GM21528 (cell line): ENCODE measurements at regions not wholly inside any gene's neighbourhood (a gene's known extent, or its start where the extent isn't known, plus 50 kb on each side); places are given as distances from the start of the nearest gene placed in this dataset.
"Not testable (repeated sequence)": the region's sequence is repeated elsewhere in the genome, so short reads cannot be mapped to it uniquely, and the experiment has no call there.

Experiments
- ATAC-seq: cut with Tn5 transposase; IDR thresholded peaks from one replicate; pipeline ENCODE4 v1.9.1; 2021; ENCODE audit warnings: mild to moderate bottlenecking, moderate library complexity; ENCODE audit not compliant: unreplicated experiment, low FRiP score

DNA sequence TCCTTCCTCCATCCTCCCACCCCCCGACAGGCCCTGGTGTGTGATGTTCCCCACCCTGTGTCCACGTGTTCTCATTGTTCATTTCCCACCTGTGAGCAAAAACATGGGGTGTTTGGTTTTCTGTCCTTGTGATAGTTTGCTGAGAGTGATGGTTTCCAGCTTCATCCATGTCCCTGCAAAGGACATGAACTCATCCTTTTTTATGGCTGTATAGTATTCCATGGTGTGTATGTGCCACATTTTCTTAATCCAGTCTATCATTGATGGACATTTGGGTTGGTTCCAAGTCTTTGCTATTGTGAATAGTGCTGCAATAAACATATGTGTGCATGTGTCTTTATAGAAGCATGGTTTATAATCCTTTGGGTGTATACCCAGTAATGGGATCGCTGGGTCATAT is 587.6 kb downstream of the EDEM1 start:
- ATAC-seq = not testable (repeated sequence)

DNA sequence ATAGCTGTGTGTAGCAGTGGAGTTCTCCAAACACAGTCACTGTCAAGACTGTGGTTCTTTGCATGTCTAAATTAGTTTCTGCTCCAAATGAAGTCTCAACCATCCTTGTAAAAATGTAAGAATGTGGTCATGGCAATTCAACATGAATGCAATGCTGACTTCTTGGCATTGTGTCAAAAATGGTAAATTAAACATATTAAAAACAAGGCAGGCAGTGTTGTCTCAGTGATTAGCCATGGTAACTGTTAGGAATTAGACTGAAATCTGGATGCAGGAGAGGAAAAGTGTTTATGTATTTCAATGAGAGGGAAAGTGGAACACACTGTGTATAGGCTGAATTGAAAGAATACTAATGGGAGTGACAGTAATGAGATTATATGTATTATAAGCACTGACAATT is 597.2 kb downstream of the EDEM1 start:
- ATAC-seq = no peak

DNA sequence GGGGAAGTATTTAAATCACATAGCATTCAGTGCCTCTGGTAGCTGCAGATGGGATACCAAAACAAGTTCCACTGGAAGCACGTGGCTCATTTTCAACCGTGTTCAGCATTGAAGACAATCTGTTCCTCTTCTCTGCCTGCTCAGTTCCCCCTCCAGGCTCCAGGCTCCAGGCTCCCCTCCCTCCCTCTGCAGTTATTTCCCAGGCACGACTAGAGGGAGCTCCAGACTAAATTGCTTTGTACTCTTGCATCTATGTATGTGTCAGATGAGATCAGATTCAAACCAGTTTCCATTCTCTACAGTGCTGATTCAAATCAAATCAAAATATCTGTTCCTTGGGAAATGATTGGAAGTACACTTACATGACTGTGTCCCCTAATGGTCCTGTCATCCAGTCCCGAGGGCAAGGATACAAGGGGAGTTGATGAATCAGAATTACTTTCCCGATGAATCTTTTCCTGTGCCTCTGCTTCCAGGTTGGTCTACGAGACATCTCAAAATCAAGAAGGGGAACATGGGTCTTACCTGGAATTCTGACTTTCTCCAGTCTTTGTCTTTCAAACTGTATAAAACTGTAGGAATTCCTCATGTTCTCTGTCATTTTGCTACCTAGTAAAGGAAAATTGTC is 600.5 kb downstream of the EDEM1 start:
- ATAC-seq = no peak

DNA sequence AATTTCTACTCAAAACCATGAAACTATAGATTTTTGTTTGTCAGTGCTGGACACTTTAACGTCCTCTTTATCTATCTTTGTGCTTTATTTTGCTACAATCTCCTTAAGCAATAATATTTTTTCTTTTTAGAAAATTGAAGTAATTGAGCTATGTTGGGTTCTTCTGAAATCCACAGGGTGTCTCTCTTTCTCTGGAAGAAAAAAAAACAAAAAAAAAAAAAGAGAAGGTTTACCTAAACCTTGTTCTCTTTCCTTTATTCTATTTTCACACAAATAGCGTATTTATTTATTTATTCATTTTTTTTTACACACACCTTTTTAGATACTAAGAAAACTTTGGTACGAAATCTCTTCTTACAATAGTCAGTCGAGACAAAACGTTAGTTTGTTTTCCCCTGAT is 601.0 kb downstream of the EDEM1 start:
- no peak for ATAC-seq

DNA sequence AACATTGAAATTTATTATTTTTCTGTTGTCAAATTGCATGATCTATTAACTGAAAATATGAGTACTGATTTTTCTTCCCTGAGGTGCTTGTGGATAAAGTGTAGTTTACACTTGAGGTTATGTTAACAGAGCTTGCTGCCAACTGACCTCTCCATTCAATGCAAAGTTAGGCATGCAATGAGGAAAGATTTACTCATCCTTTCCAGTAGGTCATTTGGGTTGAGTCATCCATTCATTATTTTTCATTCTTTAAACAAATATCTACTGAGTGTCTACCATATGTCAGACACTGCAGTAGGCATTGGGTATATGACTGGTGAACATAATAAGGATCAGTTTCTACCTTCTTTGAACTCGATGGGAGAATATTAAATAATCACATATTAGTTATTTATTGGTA is 604.1 kb downstream of the EDEM1 start:
- ATAC-seq = no peak

DNA sequence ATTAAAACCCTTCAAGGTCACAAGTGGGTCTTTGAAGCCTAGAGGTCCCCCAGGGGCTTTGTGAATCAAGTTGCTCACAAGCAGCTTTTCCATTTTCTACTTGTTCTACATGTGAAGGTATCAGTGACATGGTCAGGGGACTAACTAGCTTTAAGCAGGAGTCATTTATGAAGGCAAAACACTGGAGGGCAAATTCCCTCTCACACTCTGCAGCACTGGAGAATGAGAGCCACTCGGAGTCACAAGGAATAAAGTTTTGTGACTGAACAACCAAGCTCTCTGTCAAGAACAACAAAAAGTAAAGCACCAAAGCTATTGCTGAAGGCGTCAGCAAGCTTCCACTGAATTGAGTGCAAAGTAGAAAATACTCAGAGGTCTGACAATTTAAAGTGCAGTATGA is 609.0 kb downstream of the EDEM1 start:
- ATAC-seq = no peak

DNA sequence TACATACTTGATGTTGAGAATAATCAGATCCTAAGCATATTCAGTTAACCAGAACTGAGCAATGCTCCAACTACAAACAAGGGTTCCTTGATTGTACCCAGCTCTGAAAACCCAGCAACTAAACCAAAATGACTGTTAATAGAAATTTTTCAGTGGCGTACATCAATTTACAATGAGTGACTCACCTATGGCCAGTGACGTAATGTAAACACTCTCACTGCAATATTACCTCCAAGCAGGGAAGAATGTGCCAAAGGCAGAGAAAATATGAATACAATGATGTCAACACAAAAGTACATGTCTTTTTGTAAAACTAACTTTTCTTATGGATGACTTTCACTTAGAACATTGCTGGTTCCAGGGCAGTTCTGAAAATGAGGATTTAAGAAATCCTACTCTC is 611.3 kb downstream of the EDEM1 start:
- no peak for ATAC-seq

DNA sequence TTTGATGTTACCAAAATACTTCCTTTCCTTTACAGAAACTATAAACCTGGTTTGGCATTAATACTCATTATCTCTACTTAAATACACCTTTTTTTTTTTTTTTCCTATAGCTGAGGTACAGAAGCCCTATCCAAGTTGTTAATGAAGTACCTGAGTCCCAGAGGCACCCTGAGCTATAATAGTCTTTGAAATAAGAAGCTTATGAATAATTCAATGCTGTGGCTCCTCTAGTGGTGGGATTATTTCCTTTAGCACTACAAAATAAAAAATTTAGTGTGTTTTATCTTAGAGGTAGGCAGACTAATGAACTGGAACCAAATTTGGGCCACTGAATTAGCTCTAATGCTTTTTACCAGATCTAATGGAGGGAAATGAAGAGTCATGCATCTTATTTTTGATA is 611.9 kb downstream of the EDEM1 start:
- ATAC-seq = no peak

DNA sequence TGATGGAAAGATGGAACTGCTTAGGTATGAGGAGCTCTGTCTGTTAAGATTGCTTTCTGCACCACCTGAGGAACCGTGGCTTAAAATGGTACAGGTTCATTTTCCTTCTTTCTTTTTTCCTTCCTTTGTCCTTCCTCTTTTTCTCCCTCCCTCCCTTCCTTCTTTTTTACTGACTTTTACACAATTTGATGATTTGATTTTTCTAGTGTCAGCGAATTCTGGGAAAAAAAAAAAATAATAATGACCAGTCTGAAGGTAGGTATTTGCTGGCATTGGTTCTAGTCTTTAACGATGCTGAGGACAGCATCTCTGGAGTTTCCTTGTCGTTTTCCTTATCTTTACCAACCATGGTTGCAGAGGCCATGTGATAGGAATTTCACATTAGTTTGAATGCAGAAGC is 613.5 kb downstream of the EDEM1 start:
- ATAC-seq = no peak

DNA sequence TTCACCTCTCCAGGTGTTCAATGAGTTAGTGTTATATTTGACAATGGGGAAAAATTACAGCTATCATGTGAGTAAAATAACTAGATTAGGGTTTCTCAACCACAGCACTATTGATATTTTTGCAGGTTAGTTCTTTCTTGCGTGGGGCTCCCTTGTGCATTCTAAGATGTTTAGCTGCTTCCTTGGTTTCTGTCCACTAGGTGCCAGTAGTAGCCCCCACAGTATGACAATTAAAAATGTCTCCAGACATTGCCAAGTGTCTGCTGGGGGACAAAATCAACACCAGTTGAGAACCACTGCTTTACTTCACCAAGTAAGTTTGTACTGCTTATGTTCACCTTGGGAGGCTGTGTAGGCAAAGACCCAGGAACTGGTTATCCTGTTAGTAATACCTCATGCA is 618.7 kb downstream of the EDEM1 start:
- ATAC-seq = no peak

DNA sequence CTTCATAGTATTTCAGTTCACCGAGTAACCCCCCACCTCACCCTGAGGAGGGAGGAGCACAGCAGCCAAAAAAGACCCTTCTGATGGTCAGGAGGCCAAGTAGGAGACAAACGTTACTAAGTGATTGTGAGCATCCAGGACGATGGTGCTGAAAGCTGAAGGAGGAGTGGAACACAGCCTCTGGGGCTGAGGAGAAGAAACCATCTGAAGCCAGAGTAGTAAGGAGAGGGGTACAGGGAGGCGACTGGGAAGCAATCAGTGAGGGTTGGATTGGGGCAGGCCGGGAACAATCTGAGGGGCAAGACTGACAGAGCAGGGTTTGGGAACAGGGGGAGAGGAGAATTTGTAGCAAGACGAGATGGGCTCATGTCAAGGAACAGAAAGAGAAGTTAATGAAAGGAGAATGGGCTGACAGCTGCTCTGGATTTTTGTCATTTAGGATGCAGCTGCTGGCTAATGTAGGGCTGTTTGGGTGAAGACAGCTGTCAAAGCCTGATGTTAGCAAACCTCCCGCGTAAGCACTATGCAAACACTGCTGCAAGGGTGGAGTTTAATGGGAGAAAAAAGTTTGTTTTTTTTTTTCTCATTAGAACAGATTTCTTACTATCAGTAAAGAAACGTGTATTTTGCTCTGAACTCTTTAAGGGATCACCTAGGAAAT is 622.2 kb downstream of the EDEM1 start:
- no peak for ATAC-seq

DNA sequence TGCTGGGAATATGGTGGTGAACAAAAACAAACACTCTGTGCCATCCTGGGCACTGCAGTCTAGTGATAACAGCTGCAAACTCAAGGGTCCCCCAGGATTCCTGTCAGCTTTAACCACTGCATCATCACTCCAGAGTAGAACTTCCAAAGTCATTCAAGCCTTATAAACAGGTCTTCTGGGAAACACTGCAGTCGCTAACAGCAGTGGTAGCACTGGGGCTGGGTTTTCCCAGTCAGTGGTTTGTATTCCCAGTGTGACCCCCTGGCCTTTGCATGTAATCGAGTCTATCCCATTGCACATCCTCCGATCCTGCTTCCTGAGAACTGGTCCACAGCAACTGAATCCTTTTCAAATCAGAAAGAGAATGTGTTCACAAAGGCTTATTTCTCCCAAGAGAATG is 623.5 kb downstream of the EDEM1 start:
- no peak for ATAC-seq

DNA sequence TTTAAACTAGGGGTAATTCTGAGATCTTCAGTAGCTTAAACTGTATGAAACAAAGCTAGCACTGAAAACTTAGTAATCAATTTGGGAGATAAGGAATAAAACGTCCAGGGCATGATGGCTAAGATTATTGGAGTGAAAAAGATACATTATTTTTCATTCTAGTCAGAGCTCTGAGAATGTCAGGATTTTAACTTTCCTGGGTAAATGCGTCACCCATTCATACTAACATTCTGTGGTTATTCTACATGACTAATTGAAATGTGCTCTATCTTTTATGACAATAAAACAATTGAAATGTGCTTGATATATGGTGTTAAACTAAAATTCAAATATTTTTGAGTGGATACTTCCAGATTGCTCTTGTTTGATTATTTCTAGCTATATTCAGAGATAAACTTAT is 626.0 kb downstream of the EDEM1 start:
- no peak for ATAC-seq

DNA sequence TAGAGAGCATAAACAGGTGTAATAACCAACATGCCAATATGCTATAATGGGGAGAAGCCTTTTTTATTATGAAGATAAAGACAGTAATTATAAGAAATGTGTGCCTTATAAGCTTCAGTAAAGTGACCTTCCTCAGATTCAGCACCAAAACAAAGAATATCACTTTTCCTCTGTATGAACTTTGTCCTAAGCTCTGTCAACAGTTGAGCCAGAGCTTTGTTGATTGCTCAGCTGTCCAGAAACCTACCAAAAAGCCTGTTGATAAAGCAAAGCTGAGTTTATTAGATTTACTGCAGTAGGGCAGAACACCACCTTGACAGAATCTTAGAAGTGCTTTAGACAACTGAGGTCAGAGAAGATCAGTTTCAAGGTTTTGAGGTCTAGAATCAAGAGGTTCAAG is 635.3 kb downstream of the EDEM1 start:
- no peak for ATAC-seq

DNA sequence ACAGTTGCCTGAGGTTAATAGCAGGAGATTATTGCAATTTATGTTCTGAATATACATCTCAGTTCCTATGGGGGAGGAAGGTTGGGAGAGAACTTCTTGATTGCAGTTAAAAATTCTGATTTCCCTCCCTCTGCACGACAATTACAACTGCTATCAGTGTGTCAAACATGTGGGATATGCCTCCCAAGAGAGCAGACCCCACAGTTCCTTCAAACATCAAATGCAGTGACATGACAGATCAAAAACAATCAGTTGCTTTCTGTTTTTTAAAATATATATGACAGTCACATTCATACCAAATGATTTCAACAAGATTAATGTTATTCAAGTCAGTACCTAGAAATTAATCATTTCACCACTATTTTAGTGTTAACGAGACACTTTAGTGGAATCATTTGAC is 639.0 kb downstream of the EDEM1 start:
- no peak for ATAC-seq

DNA sequence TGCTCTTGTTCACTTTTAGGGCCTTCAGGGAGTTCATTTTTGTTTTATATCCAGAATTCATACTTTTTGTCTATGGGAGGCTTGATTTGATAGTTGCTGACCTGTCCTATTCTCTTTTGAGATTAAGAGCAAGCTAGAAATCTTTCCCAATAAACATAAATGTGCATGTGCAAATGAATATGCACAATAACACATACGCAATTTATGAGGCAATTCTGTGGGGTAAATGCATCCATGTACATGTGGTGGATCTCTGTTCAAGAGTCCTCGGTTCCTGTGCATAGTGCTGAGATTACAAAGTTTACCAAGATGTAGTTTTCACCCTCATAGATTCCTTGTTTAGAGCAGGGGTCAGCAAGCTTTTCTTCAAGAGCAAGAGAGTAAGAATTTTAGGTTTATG is 640.7 kb downstream of the EDEM1 start:
- no peak for ATAC-seq

DNA sequence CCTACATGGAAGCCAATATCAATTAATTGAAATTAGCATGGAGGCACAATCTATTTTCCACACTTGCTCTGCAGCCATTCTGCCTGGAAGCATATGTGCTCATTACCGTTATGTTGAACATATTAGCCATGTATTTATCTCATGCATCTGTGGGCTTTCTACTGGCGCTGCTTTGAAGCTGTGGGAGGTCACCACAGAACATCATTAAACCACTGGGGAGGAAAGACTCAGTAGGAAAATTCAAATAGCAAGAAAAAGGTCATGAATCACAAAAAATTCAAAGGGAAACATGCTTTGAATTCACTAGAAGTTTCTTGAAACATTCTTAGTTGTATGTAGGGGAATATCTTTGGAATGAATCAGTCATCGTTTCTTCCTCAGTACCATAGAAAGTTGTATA is 652.5 kb downstream of the EDEM1 start:
- ATAC-seq = no peak

DNA sequence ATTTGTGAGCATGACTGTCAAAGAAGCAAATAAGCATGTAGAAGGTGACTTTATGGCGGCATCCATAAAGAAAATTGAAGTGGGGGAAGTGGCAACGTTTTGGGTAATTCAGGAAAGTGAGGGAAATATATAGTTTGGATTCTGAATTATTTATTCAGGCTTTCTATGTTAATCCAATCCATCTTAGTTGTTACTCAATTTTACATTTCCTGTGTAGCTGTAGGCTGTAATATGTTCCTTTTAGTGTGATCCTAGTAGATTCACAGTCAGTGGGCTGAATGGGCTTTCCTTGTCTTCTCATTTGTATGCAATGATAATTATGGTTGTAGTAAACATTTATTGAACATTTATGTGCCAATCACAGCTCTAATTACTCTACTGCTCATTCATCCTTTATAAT is 654.1 kb downstream of the EDEM1 start:
- no peak for ATAC-seq

DNA sequence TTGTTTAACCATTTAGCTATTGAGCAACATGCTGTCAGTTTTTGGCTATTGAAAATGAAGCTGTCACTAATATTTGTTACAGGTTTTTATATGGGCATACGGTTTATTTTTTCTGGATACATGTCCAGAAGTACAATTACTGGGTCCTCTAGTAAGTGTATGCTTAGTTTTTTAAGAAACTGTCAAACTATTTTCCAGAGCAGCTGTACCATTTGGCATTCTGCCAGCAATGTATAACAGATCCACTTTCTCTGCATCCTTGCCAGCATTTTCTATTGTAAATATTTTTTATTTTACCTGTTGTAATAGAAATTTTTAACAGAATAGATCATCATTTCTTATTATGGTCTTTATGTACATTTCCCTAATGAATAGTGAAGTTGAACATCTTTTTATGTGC is 658.8 kb downstream of the EDEM1 start:
- ATAC-seq = no peak

DNA sequence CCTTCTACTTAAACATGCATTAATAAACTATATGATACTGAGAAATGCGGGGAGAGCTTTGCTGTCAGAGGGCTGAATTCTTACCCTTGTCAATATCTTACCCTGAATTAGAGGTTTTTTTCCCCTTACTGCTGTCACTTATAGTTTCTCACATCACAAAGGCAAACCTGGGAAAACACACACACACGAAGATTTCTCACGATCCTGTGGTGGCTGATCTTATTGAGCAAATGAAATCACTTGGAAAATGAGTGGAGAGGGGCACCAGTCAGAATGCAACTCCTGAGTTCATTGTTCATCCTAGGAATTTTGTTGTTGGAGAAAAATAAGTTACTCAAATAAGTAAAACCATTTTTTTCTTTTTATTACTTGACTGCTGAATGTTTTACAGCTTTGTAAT is 673.6 kb downstream of the EDEM1 start:
- no peak for ATAC-seq

DNA sequence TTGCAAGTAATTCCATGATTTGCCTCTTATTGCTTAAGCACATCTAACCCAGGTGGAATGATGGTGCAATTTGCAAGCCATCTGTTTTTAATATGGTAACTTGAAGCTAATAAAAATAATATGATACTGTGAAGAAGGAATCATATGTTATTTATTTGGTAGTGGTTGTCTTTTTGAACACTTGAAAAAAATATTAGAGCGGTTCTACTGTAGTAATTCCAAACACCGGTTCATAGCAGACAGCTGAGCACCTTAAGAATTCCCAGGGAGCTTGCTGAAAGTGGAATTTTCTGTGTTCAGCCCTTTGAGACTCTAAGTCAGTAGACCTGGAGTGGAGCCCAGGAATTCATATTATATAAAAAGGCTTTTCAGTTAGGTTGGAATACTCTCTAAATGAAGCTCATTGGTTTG is 687.4 kb downstream of the EDEM1 start:
- ATAC-seq = no peak

DNA sequence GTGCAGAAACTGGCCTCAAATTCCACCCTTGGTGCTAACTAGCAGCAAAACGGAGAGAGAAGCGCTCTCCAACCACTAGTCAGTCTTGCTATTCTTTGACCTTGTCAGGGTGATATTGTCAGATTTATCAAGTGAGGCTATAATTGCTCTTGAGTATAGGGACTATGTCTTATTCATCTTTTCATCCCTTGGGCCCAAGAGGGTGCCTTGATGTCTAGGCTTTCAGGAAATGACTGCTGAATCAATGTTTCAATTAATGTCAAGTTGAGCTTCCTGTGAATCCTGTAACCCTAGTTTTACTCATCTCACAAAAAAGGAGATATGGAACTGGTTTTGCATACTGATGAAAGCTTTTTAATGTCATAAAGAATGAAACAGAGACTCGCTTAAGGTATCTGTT is 701.3 kb downstream of the EDEM1 start:
- ATAC-seq = no peak

DNA sequence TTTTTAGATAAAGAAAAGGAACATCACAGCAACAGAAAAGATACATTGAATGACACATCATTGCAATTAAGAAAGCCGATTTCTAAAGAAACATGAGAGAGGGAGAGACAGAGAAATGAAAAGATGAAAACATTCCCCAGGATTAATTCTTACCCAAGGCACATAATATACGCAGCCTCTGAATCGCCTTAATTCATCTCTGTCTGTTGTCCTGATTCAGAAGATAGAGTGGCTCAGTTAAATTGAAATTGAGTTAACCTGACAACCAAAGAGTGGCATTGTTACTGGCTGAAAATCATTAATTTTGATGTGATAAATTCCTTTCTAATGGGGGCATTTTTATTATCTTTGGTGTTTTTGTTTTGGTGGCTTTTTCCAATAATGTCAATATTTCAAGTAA is 701.9 kb downstream of the EDEM1 start:
- ATAC-seq = no peak
